ENCODE measurements at regions not wholly inside any gene's neighbourhood (a gene's known extent, or its start where the extent isn't known, plus 50 kb on each side); places are given as distances from the start of the nearest gene placed in this dataset.

DNA sequence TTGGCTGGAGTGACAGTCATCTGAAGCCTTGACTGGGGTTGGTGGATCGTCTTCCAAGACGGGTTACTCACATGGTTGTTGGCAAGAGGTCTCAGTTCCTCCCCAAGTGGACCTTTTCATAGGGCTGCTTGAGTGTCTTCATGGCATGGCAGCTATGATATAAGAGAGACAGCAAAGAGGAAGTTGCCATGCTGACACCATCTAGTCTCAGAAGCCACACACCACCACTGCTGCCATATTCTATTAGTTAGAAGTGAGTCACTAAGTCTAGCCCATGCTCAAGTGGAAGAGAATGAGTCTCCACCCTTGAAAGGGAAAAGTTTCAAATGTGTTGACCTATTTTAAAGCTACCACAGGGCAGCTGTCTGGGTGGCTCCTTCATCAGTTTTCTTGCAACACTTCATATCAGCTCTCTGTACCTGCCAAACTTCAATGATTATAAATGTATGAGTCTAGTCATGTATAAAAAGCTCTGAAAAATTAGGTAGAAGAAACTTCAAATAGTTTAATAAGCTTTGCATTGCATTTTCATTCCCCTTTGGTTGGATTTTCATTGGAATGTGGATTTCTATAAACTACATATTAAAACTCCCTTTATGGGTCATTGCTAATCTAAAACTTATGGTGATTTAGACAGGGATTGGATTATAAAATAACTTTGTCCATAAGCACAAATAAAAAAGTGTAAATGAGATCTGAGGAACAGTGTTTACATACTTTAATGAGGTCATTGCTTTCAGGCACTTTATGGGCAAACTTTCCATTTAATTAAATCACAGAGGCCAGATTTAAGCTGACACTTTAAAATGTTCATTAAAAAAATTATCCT, 68.0 kb upstream of the ATXN3L start:
- Histone ChIP-seq H3K9me3 (ENCODE audit: control insufficient read depth, insufficient read depth, low read length) (no peaks in the 10 kb centered on the region), H3K79me2 (ENCODE audit: control insufficient read depth, low read length) (no peaks in the 10 kb centered on the region), H3K4me3 (ENCODE audit: low read length) (no peak overlapping the region), H3K27me3 (ENCODE audit: control insufficient read depth, low read length) (no peaks in the 10 kb centered on the region), H3K36me3 (ENCODE audit: control insufficient read depth, low read length) (no peaks in the 10 kb centered on the region), H3K9me2 (replicated peaks; ENCODE audit: control insufficient read depth, low read length) (no peaks in the 10 kb centered on the region), H3F3A (ENCODE audit: control insufficient read depth, insufficient read depth) (no peaks in the 10 kb centered on the region), H3K4me1 (ENCODE audit: control insufficient read depth, low read length) (peaks cover 10% of the 10 kb centered on the region), H3K4me2 (ENCODE audit: low read length) (no peak overlapping the region), H4K20me1 (ENCODE audit: control insufficient read depth, insufficient read depth, low read depth, low read length) (no peaks in the 10 kb centered on the region), H3K27ac (ENCODE audit: low read depth, low read length) (no peak overlapping the region)
- TF ChIP-seq EZH2phosphoT487 (IDR thresholded peaks at IDR 0.05; ENCODE audit: borderline replicate concordance, low read length): no peak
- TF ChIP-seq, protein P1, sequence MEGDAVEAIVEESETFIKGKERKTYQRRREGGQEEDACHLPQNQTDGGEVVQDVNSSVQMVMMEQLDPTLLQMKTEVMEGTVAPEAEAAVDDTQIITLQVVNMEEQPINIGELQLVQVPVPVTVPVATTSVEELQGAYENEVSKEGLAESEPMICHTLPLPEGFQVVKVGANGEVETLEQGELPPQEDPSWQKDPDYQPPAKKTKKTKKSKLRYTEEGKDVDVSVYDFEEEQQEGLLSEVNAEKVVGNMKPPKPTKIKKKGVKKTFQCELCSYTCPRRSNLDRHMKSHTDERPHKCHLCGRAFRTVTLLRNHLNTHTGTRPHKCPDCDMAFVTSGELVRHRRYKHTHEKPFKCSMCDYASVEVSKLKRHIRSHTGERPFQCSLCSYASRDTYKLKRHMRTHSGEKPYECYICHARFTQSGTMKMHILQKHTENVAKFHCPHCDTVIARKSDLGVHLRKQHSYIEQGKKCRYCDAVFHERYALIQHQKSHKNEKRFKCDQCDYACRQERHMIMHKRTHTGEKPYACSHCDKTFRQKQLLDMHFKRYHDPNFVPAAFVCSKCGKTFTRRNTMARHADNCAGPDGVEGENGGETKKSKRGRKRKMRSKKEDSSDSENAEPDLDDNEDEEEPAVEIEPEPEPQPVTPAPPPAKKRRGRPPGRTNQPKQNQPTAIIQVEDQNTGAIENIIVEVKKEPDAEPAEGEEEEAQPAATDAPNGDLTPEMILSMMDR (IDR thresholded peaks at IDR 0.05; ENCODE audit: low read depth, low read length, poor library complexity, severe bottlenecking): no peak

DNA sequence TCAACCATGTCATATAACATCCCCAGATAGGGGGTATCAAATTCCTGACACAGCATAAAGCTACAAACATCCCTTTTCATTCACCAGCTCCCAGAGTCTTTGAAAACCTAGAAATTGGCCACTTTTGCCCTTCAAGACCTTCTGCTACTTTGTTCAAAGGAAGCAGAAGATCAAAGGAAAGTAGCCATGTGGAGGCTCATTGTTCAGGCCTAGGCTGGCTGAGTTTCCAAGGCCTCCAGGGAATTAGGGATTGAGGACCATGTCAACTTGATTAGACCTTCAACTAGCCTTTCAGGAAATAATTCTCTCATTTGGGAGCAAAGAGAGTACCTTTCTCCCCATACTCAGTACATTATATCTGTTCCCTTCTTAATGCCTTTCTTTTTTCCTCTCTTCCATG, 66.8 kb upstream of the ATXN3L start:
- H3K27me3 ChIP-seq (ENCODE audit: control insufficient read depth, low read length): no peaks in the 10 kb centered on the region
- H3K9me3 ChIP-seq (ENCODE audit: control insufficient read depth, insufficient read depth, low read length): no peaks in the 10 kb centered on the region
- no peaks in the 10 kb centered on the region for H3K9me2 ChIP-seq (replicated peaks; ENCODE audit: control insufficient read depth, low read length)
- H3K4me3 ChIP-seq (ENCODE audit: low read length): no peak overlapping the region
- H3K4me1 ChIP-seq (ENCODE audit: control insufficient read depth, low read length): peaks cover 10% of the 10 kb centered on the region
- no peak overlapping the region for H3K4me2 ChIP-seq (ENCODE audit: low read length)
- H3K79me2 ChIP-seq (ENCODE audit: control insufficient read depth, low read length): no peaks in the 10 kb centered on the region
- no peak for TF ChIP-seq EZH2phosphoT487 (IDR thresholded peaks at IDR 0.05; ENCODE audit: borderline replicate concordance, low read length)
- TF ChIP-seq, protein P1 (IDR thresholded peaks at IDR 0.05; ENCODE audit: low read depth, low read length, poor library complexity, severe bottlenecking): no peak
- H3K36me3 ChIP-seq (ENCODE audit: control insufficient read depth, low read length): no peaks in the 10 kb centered on the region
- H3F3A ChIP-seq (ENCODE audit: control insufficient read depth, insufficient read depth): no peaks in the 10 kb centered on the region
- H3K27ac ChIP-seq (ENCODE audit: low read depth, low read length): no peak overlapping the region
- no peaks in the 10 kb centered on the region for H4K20me1 ChIP-seq (ENCODE audit: control insufficient read depth, insufficient read depth, low read depth, low read length)

DNA sequence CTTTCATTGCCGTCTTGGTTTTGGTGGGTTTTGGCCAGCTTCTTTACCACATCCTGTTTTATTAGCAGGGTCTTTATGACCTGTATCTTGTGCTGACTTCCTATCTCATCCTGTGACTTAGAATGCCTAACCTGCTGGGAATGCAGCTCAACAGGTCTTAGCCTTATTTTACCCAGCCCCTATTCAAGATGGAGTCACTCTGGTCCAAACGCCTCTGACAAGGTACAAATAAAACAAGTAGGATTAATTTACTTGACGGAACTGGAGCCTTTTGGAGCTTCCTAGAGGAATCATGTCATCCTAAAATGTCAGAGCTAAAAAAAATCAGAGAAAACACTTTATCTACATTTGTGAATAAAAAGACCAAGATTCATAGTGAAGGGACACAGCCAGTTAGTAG, 66.2 kb upstream of the ATXN3L start:
- Histone ChIP-seq H3K4me3 (ENCODE audit: low read length) (no peak overlapping the region), H3K9me3 (ENCODE audit: control insufficient read depth, insufficient read depth, low read length) (no peaks in the 10 kb centered on the region), H3K9me2 (replicated peaks; ENCODE audit: control insufficient read depth, low read length) (no peaks in the 10 kb centered on the region), H3K36me3 (ENCODE audit: control insufficient read depth, low read length) (no peaks in the 10 kb centered on the region), H3K79me2 (ENCODE audit: control insufficient read depth, low read length) (no peaks in the 10 kb centered on the region), H3K4me2 (ENCODE audit: low read length) (no peak overlapping the region), H3K27me3 (ENCODE audit: control insufficient read depth, low read length) (no peaks in the 10 kb centered on the region), H4K20me1 (ENCODE audit: control insufficient read depth, insufficient read depth, low read depth, low read length) (no peaks in the 10 kb centered on the region), H3K27ac (ENCODE audit: low read depth, low read length) (no peak overlapping the region), H3F3A (ENCODE audit: control insufficient read depth, insufficient read depth) (no peaks in the 10 kb centered on the region), H3K4me1 (ENCODE audit: control insufficient read depth, low read length) (peaks cover 10% of the 10 kb centered on the region)
- no peak for TF ChIP-seq EZH2phosphoT487 (IDR thresholded peaks at IDR 0.05; ENCODE audit: borderline replicate concordance, low read length)
- TF ChIP-seq, protein P1 (IDR thresholded peaks at IDR 0.05; ENCODE audit: low read depth, low read length, poor library complexity, severe bottlenecking): no peak
